ENCODE measurements at regions not wholly inside any gene's neighbourhood (a gene's known extent, or its start where the extent isn't known, plus 50 kb on each side); places are given as distances from the start of the nearest gene placed in this dataset.

DNA sequence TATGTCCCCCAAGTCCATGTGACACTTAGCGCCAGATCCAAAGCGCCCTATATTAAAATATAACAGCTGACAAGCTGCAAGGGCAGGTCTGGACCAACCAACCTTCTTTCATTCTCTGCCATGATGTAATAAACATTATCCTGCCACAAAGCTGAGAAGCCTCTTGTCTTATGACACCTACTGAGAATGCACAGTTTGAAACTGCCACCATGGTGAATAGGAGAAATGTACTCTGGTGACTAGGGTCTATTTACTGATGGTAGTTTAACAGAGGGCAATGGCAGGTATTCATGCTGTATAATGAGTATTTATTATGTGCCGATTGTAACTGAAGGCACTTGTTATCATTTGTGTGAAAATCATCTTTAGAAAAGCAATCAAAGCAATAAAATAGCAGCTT lies 634.0 kb downstream of the OTOL1 start:
- CTCF ChIA-PET = no interaction called here
- Histone ChIP-seq H3K4me3 (ENCODE audit: low read depth, low read length, poor library complexity, severe bottlenecking) (no peak overlapping the region), H3K36me3 (ENCODE audit: insufficient read depth, low read length, poor library complexity, severe bottlenecking) (no peaks in the 10 kb centered on the region), H3K27ac (ENCODE audit: low read depth, low read length, poor library complexity, severe bottlenecking) (no peak overlapping the region), H3K27me3 (replicated peaks; ENCODE audit: insufficient read depth, low read depth, low read length, poor library complexity) (no peaks in the 10 kb centered on the region), H3K4me1 (ENCODE audit: insufficient read depth, low read length, poor library complexity, severe bottlenecking) (no peaks in the 10 kb centered on the region), H3K9me3 (ENCODE audit: low read depth, low read length, poor library complexity, severe bottlenecking) (no peaks in the 10 kb centered on the region)
- POLR2A ChIA-PET (ENCODE audit: low non-redundant PET) = no interaction called here
- no peak for TF ChIP-seq EZH2 (IDR thresholded peaks at IDR 0.05; ENCODE audit: borderline replicate concordance, low read depth, low read length, poor library complexity, severe bottlenecking)
- TF ChIP-seq, protein P1, sequence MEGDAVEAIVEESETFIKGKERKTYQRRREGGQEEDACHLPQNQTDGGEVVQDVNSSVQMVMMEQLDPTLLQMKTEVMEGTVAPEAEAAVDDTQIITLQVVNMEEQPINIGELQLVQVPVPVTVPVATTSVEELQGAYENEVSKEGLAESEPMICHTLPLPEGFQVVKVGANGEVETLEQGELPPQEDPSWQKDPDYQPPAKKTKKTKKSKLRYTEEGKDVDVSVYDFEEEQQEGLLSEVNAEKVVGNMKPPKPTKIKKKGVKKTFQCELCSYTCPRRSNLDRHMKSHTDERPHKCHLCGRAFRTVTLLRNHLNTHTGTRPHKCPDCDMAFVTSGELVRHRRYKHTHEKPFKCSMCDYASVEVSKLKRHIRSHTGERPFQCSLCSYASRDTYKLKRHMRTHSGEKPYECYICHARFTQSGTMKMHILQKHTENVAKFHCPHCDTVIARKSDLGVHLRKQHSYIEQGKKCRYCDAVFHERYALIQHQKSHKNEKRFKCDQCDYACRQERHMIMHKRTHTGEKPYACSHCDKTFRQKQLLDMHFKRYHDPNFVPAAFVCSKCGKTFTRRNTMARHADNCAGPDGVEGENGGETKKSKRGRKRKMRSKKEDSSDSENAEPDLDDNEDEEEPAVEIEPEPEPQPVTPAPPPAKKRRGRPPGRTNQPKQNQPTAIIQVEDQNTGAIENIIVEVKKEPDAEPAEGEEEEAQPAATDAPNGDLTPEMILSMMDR (conservative IDR thresholded peaks at IDR 0.05; ENCODE audit: low read depth, low read length) = no peak
- intact Hi-C loops (cut with micrococcal nuclease; ENCODE audit: unreplicated experiment) = no loop called here
- DNase-seq (ENCODE audit: low spot score) = no peak
- no TSS peak for BruUV-seq (replicated peaks)

DNA sequence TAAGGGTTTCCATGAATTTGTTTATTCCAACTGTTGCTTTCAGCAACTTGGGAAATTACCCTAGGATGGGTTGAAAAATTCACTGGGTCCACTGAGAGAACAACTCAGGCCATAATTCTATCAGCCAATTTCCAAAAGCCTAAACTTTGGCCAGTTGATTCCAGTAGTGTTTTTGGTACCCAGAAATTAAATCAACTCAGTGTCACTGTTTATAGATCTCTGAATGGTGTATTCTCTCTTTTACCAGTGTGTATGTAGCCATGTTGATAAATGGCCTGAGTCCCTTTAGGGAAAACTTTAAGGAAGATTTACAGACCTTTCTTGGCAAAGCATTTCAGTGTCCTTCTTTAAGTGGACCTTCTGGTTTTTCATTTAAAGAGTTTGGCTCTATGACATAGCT lies 636.4 kb downstream of the OTOL1 start:
- Histone ChIP-seq H3K36me3 (ENCODE audit: insufficient read depth, low read length, poor library complexity, severe bottlenecking) (no peaks in the 10 kb centered on the region), H3K4me1 (ENCODE audit: insufficient read depth, low read length, poor library complexity, severe bottlenecking) (no peaks in the 10 kb centered on the region), H3K27ac (ENCODE audit: low read depth, low read length, poor library complexity, severe bottlenecking) (no peak overlapping the region), H3K27me3 (replicated peaks; ENCODE audit: insufficient read depth, low read depth, low read length, poor library complexity) (no peaks in the 10 kb centered on the region), H3K9me3 (ENCODE audit: low read depth, low read length, poor library complexity, severe bottlenecking) (no peaks in the 10 kb centered on the region), H3K4me3 (ENCODE audit: low read depth, low read length, poor library complexity, severe bottlenecking) (no peak overlapping the region)
- intact Hi-C loops (cut with micrococcal nuclease; ENCODE audit: unreplicated experiment) = no loop called here
- BruUV-seq (replicated peaks) = no TSS peak
- POLR2A ChIA-PET (ENCODE audit: low non-redundant PET) = no interaction called here
- no peak for TF ChIP-seq EZH2 (IDR thresholded peaks at IDR 0.05; ENCODE audit: borderline replicate concordance, low read depth, low read length, poor library complexity, severe bottlenecking)
- TF ChIP-seq, protein P1 (conservative IDR thresholded peaks at IDR 0.05; ENCODE audit: low read depth, low read length) = no peak
- CTCF ChIA-PET = no interaction called here
- no peak for DNase-seq (ENCODE audit: low spot score)

DNA sequence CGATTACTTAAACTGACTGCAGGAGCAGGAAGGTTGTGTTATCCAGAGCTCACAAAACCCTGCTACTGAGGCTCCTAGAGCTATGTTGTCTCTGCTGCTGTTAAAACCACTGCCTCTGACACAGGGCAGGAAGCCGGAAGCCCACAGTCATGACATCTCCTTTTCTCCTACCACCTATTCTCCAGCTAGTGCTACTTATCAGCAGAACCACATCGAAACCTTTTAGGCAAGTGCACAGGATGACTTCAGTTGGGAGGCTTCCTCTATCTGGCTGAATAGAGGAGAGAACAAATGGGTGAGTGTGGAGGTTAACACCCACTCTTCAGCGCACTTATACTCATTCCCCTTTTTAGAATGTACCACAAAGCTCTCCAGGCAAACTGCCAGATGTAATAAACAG lies 638.0 kb downstream of the OTOL1 start:
- BruUV-seq (replicated peaks) = no TSS peak

More for the DNA sequence above, 638.0 kb downstream of the OTOL1 start:
- H3K36me3 ChIP-seq (ENCODE audit: insufficient read depth, low read length, poor library complexity, severe bottlenecking) = no peaks in the 10 kb centered on the region
- TF ChIP-seq, protein P1 (conservative IDR thresholded peaks at IDR 0.05; ENCODE audit: low read depth, low read length) = no peak
- no peak for TF ChIP-seq EZH2 (IDR thresholded peaks at IDR 0.05; ENCODE audit: borderline replicate concordance, low read depth, low read length, poor library complexity, severe bottlenecking)
- intact Hi-C loops (cut with micrococcal nuclease; ENCODE audit: unreplicated experiment) = no loop called here
- H3K27ac ChIP-seq (ENCODE audit: low read depth, low read length, poor library complexity, severe bottlenecking) = no peak overlapping the region
- CTCF ChIA-PET = no interaction called here
- no peaks in the 10 kb centered on the region for H3K27me3 ChIP-seq (replicated peaks; ENCODE audit: insufficient read depth, low read depth, low read length, poor library complexity)
- H3K4me1 ChIP-seq (ENCODE audit: insufficient read depth, low read length, poor library complexity, severe bottlenecking) = no peaks in the 10 kb centered on the region
- no peak for DNase-seq (ENCODE audit: low spot score)
- POLR2A ChIA-PET (ENCODE audit: low non-redundant PET) = no interaction called here
- H3K4me3 ChIP-seq (ENCODE audit: low read depth, low read length, poor library complexity, severe bottlenecking) = no peak overlapping the region
- H3K9me3 ChIP-seq (ENCODE audit: low read depth, low read length, poor library complexity, severe bottlenecking) = no peaks in the 10 kb centered on the region

Data from A673 (cell line).